Trophoblast cell (in vitro differentiated cells and primary cell): ENCODE measurements at regions not wholly inside any gene's neighbourhood (a gene's known extent, or its start where the extent isn't known, plus 50 kb on each side); places are given as distances from the start of the nearest gene placed in this dataset.

ENCODE experiments used
- DNase-seq, 2 donors: peaks; one replicate each; pipeline ENCODE4 v3.0.0-alpha.2; 2016
- H2AFZ ChIP-seq: 2 replicates; pipeline ENCODE4 v1.6.1; 2013; ENCODE audit warnings: low read length, moderate library complexity, mild to moderate bottlenecking; ENCODE audit not compliant: insufficient read depth, poor library complexity
- H2AK5ac ChIP-seq: 2 replicates; pipeline ENCODE4 v1.6.1; 2013; ENCODE audit warnings: mild to moderate bottlenecking, low read length
- H2BK120ac ChIP-seq: 2 replicates; pipeline ENCODE4 v1.6.1; 2013; ENCODE audit warnings: low read length, mild to moderate bottlenecking, moderate library complexity; ENCODE audit not compliant: insufficient read depth, poor library complexity
- H2BK12ac ChIP-seq: 2 replicates; pipeline ENCODE4 v1.6.1; 2013; ENCODE audit warnings: mild to moderate bottlenecking, low read length, moderate library complexity
- H2BK5ac ChIP-seq: 2 replicates; pipeline ENCODE4 v1.6.1; 2013; ENCODE audit warnings: low read length, low read depth, moderate library complexity, mild to moderate bottlenecking; ENCODE audit not compliant: poor library complexity
- H3K14ac ChIP-seq: 2 replicates; pipeline ENCODE4 v1.6.1; 2013; ENCODE audit warnings: mild to moderate bottlenecking, low read length
- H3K18ac ChIP-seq: 2 replicates; pipeline ENCODE4 v1.6.1; 2013; ENCODE audit warnings: mild to moderate bottlenecking, low read length
- H3K23ac ChIP-seq: 2 replicates; pipeline ENCODE4 v1.6.1; 2013; ENCODE audit warnings: low read length
- H3K27ac ChIP-seq: 2 replicates; pipeline ENCODE4 v1.5.1; 2013; ENCODE audit warnings: low read depth, mild to moderate bottlenecking, inconsistent platforms, low read length, moderate library complexity
- H3K27me3 ChIP-seq: 2 replicates; pipeline ENCODE4 v1.6.1; 2013; ENCODE audit warnings: inconsistent platforms, mild to moderate bottlenecking, low read length, moderate library complexity; ENCODE audit not compliant: insufficient read depth
- H3K36me3 ChIP-seq, 2 experiments: 1 replicate in 1 of 2; 2 replicates in 1 of 2; pipeline ENCODE4 v1.6.1; 2013; ENCODE audit warnings: low read length in 2 of 2, mild to moderate bottlenecking in 2 of 2, moderate library complexity in 1 of 2; ENCODE audit not compliant: insufficient read depth in 2 of 2, control insufficient read depth in 1 of 2
- H3K4ac ChIP-seq: 2 replicates; pipeline ENCODE4 v1.6.1; 2013; ENCODE audit warnings: low read depth, mild to moderate bottlenecking, low read length, moderate library complexity
- H3K4me1 ChIP-seq, 2 experiments: 1 replicate in 1 of 2; 2 replicates in 1 of 2; pipeline ENCODE4 v1.6.1; 2013; ENCODE audit warnings: low read length in 2 of 2, mild to moderate bottlenecking in 2 of 2, moderate library complexity in 1 of 2; ENCODE audit not compliant: insufficient read depth in 2 of 2, control insufficient read depth in 1 of 2
- H3K4me2 ChIP-seq: 2 replicates; pipeline ENCODE4 v1.6.1; 2013; ENCODE audit warnings: inconsistent platforms, mild to moderate bottlenecking, low read length, moderate library complexity
- H3K4me3 ChIP-seq: 2 replicates; pipeline ENCODE4 v1.5.1; 2013; ENCODE audit warnings: mild to moderate bottlenecking, low read depth, low read length, inconsistent platforms
- H3K79me1 ChIP-seq: one replicate; pipeline ENCODE4 v1.6.1; 2013; ENCODE audit warnings: low read length
- H3K79me2 ChIP-seq: 2 replicates; pipeline ENCODE4 v1.6.1; 2013; ENCODE audit warnings: low read length, mild to moderate bottlenecking; ENCODE audit not compliant: control insufficient read depth, insufficient read depth, poor library complexity
- H3K9ac ChIP-seq: 2 replicates; pipeline ENCODE4 v1.6.1; 2013; ENCODE audit warnings: mild to moderate bottlenecking, low read length
- H3K9me3 ChIP-seq: 2 replicates; pipeline ENCODE4 v1.6.1; 2013; ENCODE audit warnings: low read depth, mild to moderate bottlenecking, control low read depth, inconsistent platforms, low read length; ENCODE audit not compliant: insufficient read depth
- H4K12ac ChIP-seq: 2 replicates; pipeline ENCODE4 v1.6.1; 2013; ENCODE audit warnings: low read depth, mild to moderate bottlenecking, low read length, moderate library complexity
- H4K8ac ChIP-seq: 2 replicates; pipeline ENCODE4 v1.6.1; 2013; ENCODE audit warnings: low read depth, mild to moderate bottlenecking, low read length, moderate library complexity
- H4K91ac ChIP-seq: one replicate; pipeline ENCODE4 v1.6.1; 2013; ENCODE audit warnings: low read depth, mild to moderate bottlenecking, low read length, moderate library complexity
- WGBS: extraction: QIAGEN DNeasy Blood & Tissue Kit; methylation state at CpG from one replicate; pipeline ENCODE4 v1.1.7; 2013; ENCODE audit warnings: missing lambda C conversion rate; ENCODE audit not compliant: insufficient read length, insufficient coverage; ENCODE audit errors: extremely low coverage; 5-methylcytosine and 5-hydroxymethylcytosine counted together

- DNase-seq, result no peak
- Histone ChIP-seq H2AFZ (no peak overlapping the region), H3K79me2 (no peaks in the 10 kb centered on the region), H3K27me3 (no peaks in the 10 kb centered on the region), H4K91ac (no peak overlapping the region), H3K4me1 (no peaks in the 10 kb centered on the region), H3K23ac (no peak overlapping the region), H3K18ac (no peak overlapping the region), H4K8ac (no peak overlapping the region), H3K4ac (no peak overlapping the region), H3K36me3 (no peaks in the 10 kb centered on the region), H3K14ac (no peak overlapping the region), H3K4me3 (no peak overlapping the region), H2BK12ac (no peak overlapping the region), H3K9me3 (peaks cover 3% of the 10 kb centered on the region), H3K9ac (no peak overlapping the region), H4K12ac (no peak overlapping the region), H2AK5ac (no peak overlapping the region), H2BK120ac (no peak overlapping the region), H3K79me1 (no peaks in the 10 kb centered on the region), H3K4me2 (no peak overlapping the region), H3K27ac (no peak overlapping the region), H2BK5ac (no peak overlapping the region)
- WGBS, result no CpG with 5 or more reads among the region's 10 CpGs
Observed at GRCh38 chr22:48555606-48556005, 1272.1 kb downstream of the BRD1 start.

- H2BK12ac ChIP-seq, result no peak overlapping the region
- WGBS, result no CpG with 5 or more reads among the region's 22 CpGs
- H2AK5ac ChIP-seq, result no peak overlapping the region
Observed at GRCh38 chr22:48554893-48555572, 1272.6 kb downstream of the BRD1 start.

DNA sequence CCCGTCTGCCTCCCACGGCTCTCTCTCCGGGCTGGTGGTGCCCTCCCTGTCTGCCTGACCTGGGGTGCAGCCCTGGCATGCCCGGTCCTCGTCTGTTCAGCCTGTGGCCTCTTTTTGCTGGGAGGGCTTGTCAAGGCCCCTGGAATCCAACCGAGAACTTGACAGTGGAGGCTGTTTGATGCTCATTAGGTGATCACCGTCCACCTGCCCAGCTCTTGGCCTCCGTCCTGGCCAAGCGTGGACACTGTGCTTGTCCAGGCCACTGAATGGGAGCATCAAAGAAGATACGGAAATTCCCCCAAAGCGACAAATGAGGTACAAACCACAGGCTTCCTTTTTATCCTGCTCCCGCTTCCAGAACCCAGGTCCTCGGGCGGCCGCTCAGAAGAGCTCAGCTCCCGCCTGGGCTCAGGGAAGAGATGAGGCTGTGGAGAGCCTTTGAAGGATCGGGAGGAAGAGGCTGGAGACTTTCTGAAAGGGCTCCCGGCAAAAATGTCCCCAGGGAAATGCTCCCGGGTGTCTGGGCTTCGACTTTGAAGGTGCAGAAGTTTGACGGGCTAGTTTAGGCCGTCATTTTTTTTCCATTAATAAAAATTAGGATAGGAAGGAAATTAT, 1273.9 kb downstream of the BRD1 start:
- Histone ChIP-seq H2BK120ac (no peak overlapping the region), H4K12ac (no peak overlapping the region), H3K4me2 (no peak overlapping the region), H2BK5ac (no peak overlapping the region), H3K27me3 (no peaks in the 10 kb centered on the region), H4K8ac (no peak overlapping the region), H3K4me1 (no peaks in the 10 kb centered on the region), H4K91ac (no peak overlapping the region), H3K9ac (no peak overlapping the region), H3K4ac (no peak overlapping the region), H3K79me1 (no peaks in the 10 kb centered on the region), H3K9me3 (peaks cover 3% of the 10 kb centered on the region), H2AFZ (no peak overlapping the region), H3K4me3 (no peak overlapping the region), H2AK5ac (no peak overlapping the region), H3K79me2 (no peaks in the 10 kb centered on the region), H2BK12ac (no peak overlapping the region), H3K27ac (no peak overlapping the region), H3K23ac (no peak overlapping the region), H3K36me3 (no peaks in the 10 kb centered on the region), H3K14ac (no peak overlapping the region), H3K18ac (no peak overlapping the region)
- no peak for DNase-seq
- no CpG with 5 or more reads among the region's 22 CpGs for WGBS

More at GRCh38 chr22:48554893-48555572, 1272.6 kb downstream of the BRD1 start:
- H3K9ac ChIP-seq, result no peak overlapping the region
- H4K91ac ChIP-seq, result no peak overlapping the region
- no peak overlapping the region for H3K23ac ChIP-seq
- H3K79me2 ChIP-seq, result no peaks in the 10 kb centered on the region
- no peak overlapping the region for H2AFZ ChIP-seq
- H3K14ac ChIP-seq, result no peak overlapping the region
- H3K4me3 ChIP-seq, result no peak overlapping the region
- no peak overlapping the region for H2BK5ac ChIP-seq
- no peak overlapping the region for H4K12ac ChIP-seq
- no peak overlapping the region for H4K8ac ChIP-seq
- H3K4me1 ChIP-seq, result no peaks in the 10 kb centered on the region
- H3K36me3 ChIP-seq, result no peaks in the 10 kb centered on the region
- H3K79me1 ChIP-seq, result no peaks in the 10 kb centered on the region
- no peak for DNase-seq
- H3K18ac ChIP-seq, result no peak overlapping the region
- no peak overlapping the region for H3K4ac ChIP-seq
- no peak overlapping the region for H3K4me2 ChIP-seq
- no peaks in the 10 kb centered on the region for H3K27me3 ChIP-seq
- peaks cover 3% of the 10 kb centered on the region for H3K9me3 ChIP-seq
- H2BK120ac ChIP-seq, result no peak overlapping the region
- no peak overlapping the region for H3K27ac ChIP-seq

- H3K14ac ChIP-seq, result no peak overlapping the region
- H4K8ac ChIP-seq, result no peak overlapping the region
- H2AFZ ChIP-seq, result no peak overlapping the region
- H3K36me3 ChIP-seq, result no peaks in the 10 kb centered on the region
- peaks cover 3% of the 10 kb centered on the region for H3K9me3 ChIP-seq
- H3K27ac ChIP-seq, result no peak overlapping the region
- DNase-seq, result no peak
- no peak overlapping the region for H2BK120ac ChIP-seq
- H4K12ac ChIP-seq, result no peak overlapping the region
- no peaks in the 10 kb centered on the region for H3K4me1 ChIP-seq
- no peak overlapping the region for H3K9ac ChIP-seq
- no peak overlapping the region for H3K4me2 ChIP-seq
- H2BK5ac ChIP-seq, result no peak overlapping the region
- H3K4ac ChIP-seq, result no peak overlapping the region
- H3K79me2 ChIP-seq, result no peaks in the 10 kb centered on the region
- no peak overlapping the region for H2AK5ac ChIP-seq
- WGBS, result no CpG with 5 or more reads among the region's 11 CpGs
- no peak overlapping the region for H3K4me3 ChIP-seq
- no peak overlapping the region for H4K91ac ChIP-seq
- no peak overlapping the region for H2BK12ac ChIP-seq
- no peak overlapping the region for H3K18ac ChIP-seq
- H3K79me1 ChIP-seq, result no peaks in the 10 kb centered on the region
- no peak overlapping the region for H3K23ac ChIP-seq
- H3K27me3 ChIP-seq, result no peaks in the 10 kb centered on the region
Observed at GRCh38 chr22:48553119-48553518, 1274.6 kb downstream of the BRD1 start.
